IPS DF 6.9 (cell line): ENCODE measurements at regions not wholly inside any gene's neighbourhood (a gene's known extent, or its start where the extent isn't known, plus 50 kb on each side); places are given as distances from the start of the nearest gene placed in this dataset.

Source experiments
- DNase-seq: peaks from one replicate; pipeline ENCODE4 v3.0.0-alpha.2; 2013; ENCODE audit warnings: low read depth, low spot score
- H3K27ac ChIP-seq: one replicate; pipeline ENCODE4 v1.5.1; 2013; ENCODE audit warnings: low read length, control low read depth
- H3K27me3 ChIP-seq: 2 replicates; pipeline ENCODE4 v1.6.1; 2013; ENCODE audit warnings: mild to moderate bottlenecking, low read length; ENCODE audit not compliant: control insufficient read depth, insufficient read depth
- H3K36me3 ChIP-seq: 2 replicates; pipeline ENCODE4 v1.6.1; 2013; ENCODE audit warnings: low read length; ENCODE audit not compliant: control insufficient read depth, insufficient read depth
- H3K4me1 ChIP-seq: 2 replicates; pipeline ENCODE4 v1.6.1; 2013; ENCODE audit warnings: low read length; ENCODE audit not compliant: control insufficient read depth, insufficient read depth
- H3K4me3 ChIP-seq: 2 replicates; pipeline ENCODE4 v1.5.1; 2013; ENCODE audit warnings: mild to moderate bottlenecking, low read length
- H3K9me3 ChIP-seq: 2 replicates; pipeline ENCODE4 v1.6.1; 2013; ENCODE audit warnings: low read length, inconsistent platforms; ENCODE audit not compliant: control insufficient read depth, insufficient read depth
- WGBS: extraction: QIAGEN DNeasy Blood & Tissue Kit; methylation state at CpG from one replicate; pipeline ENCODE4 v1.1.7; 2013; ENCODE audit warnings: mixed read lengths, missing lambda C conversion rate; ENCODE audit not compliant: insufficient read length, insufficient coverage; 5-methylcytosine and 5-hydroxymethylcytosine counted together

DNA sequence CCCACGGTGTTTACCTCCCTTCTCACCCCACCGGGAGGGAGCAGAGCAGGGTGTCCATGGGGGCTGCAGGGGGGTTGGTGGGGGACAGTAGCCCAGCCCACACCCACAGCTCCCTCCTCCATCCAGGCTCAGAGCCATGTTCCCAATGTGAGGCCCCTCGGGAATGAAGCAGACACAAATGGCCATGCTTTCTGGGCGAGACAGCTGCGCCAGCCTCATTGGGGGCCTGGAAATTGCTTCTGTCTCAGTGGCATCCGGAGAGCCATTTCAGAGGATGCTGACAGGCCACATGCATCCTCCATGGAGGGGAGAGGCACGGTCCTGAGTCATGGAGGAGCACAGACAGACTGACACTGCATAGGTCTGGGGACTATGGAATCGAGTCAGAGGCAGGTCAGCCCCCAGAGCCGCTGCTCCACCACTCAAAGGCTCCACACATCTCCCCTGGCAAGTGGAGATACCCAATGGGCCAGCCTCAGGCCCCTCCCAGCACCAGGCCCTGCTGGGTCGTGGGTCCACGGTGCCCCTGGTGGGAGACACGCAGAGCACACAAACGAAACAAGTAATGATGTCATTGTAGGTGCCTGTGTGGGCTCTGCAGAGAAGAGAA, 59.6 kb upstream of the ENPP7 start:
- no peaks in the 10 kb centered on the region for H3K9me3 ChIP-seq
- no peak for DNase-seq
- no peaks in the 10 kb centered on the region for H3K36me3 ChIP-seq
- no CpG with 5 or more reads among the region's 13 CpGs for WGBS
- H3K27me3 ChIP-seq: no peaks in the 10 kb centered on the region
- H3K4me3 ChIP-seq: no peak overlapping the region
- peaks cover 6% of the 10 kb centered on the region; the same call in 1 of the 2 replicates for H3K4me1 ChIP-seq
- H3K27ac ChIP-seq: no peak overlapping the region

DNA sequence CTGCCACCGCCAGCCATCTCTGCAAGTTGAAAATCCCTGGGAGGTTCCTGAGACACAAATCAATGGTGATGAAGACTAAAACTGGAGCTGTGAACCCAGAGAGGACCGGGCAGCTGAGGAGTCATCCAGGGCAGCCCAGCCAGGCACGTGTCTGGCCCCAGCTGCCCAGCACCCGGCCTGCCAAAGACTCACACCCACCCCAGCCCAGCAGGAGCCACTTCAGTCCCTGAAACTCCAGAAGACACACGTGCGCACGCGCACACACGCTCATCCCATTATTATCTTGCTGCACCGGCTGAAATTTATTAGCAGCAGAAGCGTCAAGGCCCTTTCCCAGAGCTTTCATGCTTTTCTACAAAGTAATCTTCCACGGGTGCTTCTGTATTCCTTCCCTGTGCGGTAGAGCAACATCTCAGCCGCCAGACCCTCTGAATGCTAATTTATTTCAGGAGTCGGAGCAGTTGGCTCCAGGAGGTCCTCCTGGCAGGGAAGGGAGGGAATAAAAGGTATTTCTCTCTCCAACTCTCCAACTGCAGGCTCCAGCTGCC, 59.8 kb upstream of the RBFOX3 start:
- H3K4me1 ChIP-seq: peaks cover 8% of the 10 kb centered on the region; the same call in 1 of the 2 replicates
- no peaks in the 10 kb centered on the region for H3K27me3 ChIP-seq
- DNase-seq: no peak
- H3K4me3 ChIP-seq: no peak overlapping the region
- no peaks in the 10 kb centered on the region for H3K36me3 ChIP-seq
- no peaks in the 10 kb centered on the region for H3K9me3 ChIP-seq
- H3K27ac ChIP-seq: no peak overlapping the region
- no CpG with 5 or more reads among the region's 15 CpGs for WGBS

- DNase-seq: no peak
- H3K36me3 ChIP-seq: no peaks in the 10 kb centered on the region
- no CpG with 5 or more reads among the region's 4 CpGs for WGBS
- no peak overlapping the region for H3K4me3 ChIP-seq
- no peaks in the 10 kb centered on the region for H3K9me3 ChIP-seq
- H3K27ac ChIP-seq: no peak overlapping the region
- H3K27me3 ChIP-seq: no peaks in the 10 kb centered on the region
- H3K4me1 ChIP-seq: peaks cover 10% of the 10 kb centered on the region; the same call in 1 of the 2 replicates
Observed at GRCh38 chr17:79669861-79670260, 59.0 kb upstream of the RBFOX3 start.

GRCh38 chr17:79668344-79669250, 57.7 kb upstream of the RBFOX3 start:
- DNase-seq: no peak
- Histone ChIP-seq H3K27me3 (no peaks in the 10 kb centered on the region), H3K4me1 (peaks cover 11% of the 10 kb centered on the region; the same call in 1 of the 2 replicates), H3K9me3 (no peaks in the 10 kb centered on the region), H3K4me3 (no peak overlapping the region), H3K27ac (no peak overlapping the region), H3K36me3 (no peaks in the 10 kb centered on the region)
- no CpG with 5 or more reads among the region's 17 CpGs for WGBS

DNA sequence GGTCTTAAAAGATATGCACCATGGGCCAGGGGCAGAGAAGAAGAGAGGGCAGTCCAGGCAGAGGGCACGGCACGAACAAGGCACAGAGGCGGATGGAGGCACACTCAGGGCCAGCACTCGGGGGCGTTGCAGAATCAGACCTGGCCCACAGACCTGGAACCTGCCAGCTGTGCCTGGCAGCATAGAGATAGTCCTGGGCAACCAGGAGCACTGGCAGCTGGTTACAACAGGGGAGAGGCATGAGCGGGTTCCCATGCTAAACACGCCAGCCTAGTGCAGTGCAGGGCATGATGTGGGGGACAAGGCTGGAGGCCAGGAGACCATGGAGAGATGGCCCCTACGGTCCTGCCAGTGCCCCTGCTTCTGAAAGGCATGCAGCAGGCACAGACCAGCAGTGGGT, 56.9 kb upstream of the RBFOX3 start:
- Histone ChIP-seq H3K27ac (no peak overlapping the region), H3K27me3 (no peaks in the 10 kb centered on the region), H3K4me1 (peaks cover 11% of the 10 kb centered on the region; the same call in 1 of the 2 replicates), H3K9me3 (no peaks in the 10 kb centered on the region), H3K4me3 (no peak overlapping the region), H3K36me3 (no peaks in the 10 kb centered on the region)
- WGBS: no CpG with 5 or more reads among the region's 8 CpGs
- no peak for DNase-seq

DNA sequence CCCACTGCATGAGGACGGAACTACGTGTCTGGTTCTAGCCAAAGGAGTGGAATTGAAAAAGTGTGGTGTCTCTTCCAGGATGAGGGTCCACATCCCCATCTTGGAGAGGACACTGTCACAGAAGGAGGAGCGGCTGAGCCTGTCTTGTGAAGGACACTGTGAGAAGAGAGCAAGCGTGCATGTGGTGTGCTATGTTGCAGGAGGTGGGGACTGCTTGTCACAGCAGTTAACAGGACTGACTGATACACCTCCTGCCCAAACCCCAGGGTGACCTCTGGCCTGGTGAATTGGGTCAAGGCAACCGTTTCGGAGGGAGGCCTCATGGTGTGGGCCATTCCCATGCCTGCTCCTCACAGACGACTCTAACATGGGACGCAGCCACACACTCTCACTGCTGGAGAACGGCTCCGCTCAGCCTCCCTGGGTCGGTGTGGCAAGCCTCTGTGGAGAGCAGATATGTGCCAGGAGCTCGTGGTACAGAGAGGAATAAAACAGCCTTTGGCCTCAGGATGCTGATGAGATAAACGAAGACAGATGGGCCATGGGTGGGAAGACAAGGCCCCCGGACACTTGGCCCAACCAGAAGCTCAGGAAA, 56.4 kb upstream of the RBFOX3 start:
- Histone ChIP-seq H3K4me3 (no peak overlapping the region), H3K27me3 (no peaks in the 10 kb centered on the region), H3K36me3 (no peaks in the 10 kb centered on the region), H3K9me3 (no peaks in the 10 kb centered on the region), H3K4me1 (peaks cover 11% of the 10 kb centered on the region; the same call in 1 of the 2 replicates), H3K27ac (no peak overlapping the region)
- no CpG with 5 or more reads among the region's 14 CpGs for WGBS
- no peak for DNase-seq

DNA sequence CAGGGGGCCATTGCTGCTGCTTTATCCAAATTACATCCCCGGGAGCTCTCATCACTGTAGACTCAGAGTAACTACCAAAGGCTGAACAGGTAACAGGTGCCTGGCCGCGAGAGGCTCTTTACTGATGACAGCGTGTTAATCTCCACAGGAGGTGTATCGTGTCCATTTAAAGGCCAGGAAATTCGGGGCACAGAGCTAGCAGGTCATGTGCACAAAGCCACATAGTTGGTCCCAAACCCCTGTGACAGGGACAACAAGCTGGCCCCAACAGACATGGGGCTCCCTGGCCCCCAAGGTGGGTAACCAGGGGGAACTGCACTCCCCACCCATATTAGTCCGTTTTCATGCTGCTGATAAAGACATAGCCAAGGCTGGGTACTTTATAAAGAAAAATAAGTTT, 55.3 kb upstream of the RBFOX3 start:
- no peak overlapping the region for H3K27ac ChIP-seq
- no peak overlapping the region for H3K4me3 ChIP-seq
- DNase-seq: no peak
- H3K4me1 ChIP-seq: peaks cover 7% of the 10 kb centered on the region; the same call in 1 of the 2 replicates
- H3K36me3 ChIP-seq: no peaks in the 10 kb centered on the region
- no peaks in the 10 kb centered on the region for H3K9me3 ChIP-seq
- WGBS: no CpG with 5 or more reads among the region's 7 CpGs
- no peaks in the 10 kb centered on the region for H3K27me3 ChIP-seq

DNA sequence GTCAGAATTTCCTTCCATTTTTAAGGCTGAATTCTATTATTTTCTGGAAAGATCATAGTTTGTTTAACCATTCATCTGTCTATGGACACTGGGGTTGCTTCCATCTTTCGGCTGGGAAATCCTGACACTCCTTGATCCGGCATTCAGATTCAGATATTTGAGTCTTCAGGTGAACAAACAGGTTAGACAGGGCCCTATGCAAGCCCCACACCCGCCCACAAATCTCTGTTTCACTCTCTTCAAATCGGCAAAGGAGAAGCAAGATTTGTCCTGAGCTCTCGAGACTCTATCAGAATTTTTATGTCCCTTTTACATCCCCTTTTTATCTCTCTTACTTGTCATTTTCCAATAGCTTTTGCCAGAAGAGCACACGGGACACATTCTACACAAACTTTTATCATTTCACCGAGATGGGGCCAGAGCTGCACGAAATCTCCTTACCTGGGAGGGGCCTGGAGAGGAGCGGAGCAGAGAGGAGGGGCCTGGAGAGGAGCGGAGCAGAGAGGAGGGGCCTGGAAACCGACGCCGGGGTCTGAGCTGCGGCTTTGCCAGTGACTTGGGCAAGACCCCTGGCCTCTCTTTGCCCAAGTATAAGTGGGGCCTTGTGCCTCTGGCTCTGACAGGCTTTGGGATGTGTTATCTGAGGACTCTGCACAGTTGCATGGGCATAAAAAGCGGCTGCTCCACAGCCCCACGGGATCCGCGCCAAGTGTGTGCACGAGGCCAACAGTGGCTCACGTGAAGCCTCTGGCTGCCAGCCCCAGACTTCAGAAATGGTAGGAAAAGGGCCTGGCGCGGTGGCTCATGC, 54.3 kb upstream of the RBFOX3 start:
- Histone ChIP-seq H3K27ac (no peak overlapping the region), H3K36me3 (no peaks in the 10 kb centered on the region), H3K4me3 (no peak overlapping the region; the same call in 1 of the 2 replicates), H3K27me3 (no peaks in the 10 kb centered on the region), H3K9me3 (no peaks in the 10 kb centered on the region), H3K4me1 (peaks cover 5% of the 10 kb centered on the region; the same call in 1 of the 2 replicates)
- WGBS: no CpG with 5 or more reads among the region's 22 CpGs
- DNase-seq: peak; percentile 29

GRCh38 chr17:79661292-79662041, 50.6 kb upstream of the RBFOX3 start:
- no peak for DNase-seq
- Histone ChIP-seq H3K27ac (no peak overlapping the region), H3K4me3 (no peak overlapping the region), H3K9me3 (no peaks in the 10 kb centered on the region), H3K4me1 (peaks cover 8% of the 10 kb centered on the region), H3K27me3 (no peaks in the 10 kb centered on the region), H3K36me3 (no peaks in the 10 kb centered on the region)
